Umbilical cord (tissue), 1 donor: ENCODE measurements at regions not wholly inside any gene's neighbourhood (a gene's known extent, or its start where the extent isn't known, plus 50 kb on each side); places are given as distances from the start of the nearest gene placed in this dataset.
"Not testable (repeated sequence)": the region's sequence is repeated elsewhere in the genome, so short reads cannot be mapped to it uniquely, and the experiment has no call there.

Experiments
- DNase-seq: peaks from one replicate; pipeline ENCODE4 v3.0.0-alpha.2; 2015; ENCODE audit warnings: low spot score

DNA sequence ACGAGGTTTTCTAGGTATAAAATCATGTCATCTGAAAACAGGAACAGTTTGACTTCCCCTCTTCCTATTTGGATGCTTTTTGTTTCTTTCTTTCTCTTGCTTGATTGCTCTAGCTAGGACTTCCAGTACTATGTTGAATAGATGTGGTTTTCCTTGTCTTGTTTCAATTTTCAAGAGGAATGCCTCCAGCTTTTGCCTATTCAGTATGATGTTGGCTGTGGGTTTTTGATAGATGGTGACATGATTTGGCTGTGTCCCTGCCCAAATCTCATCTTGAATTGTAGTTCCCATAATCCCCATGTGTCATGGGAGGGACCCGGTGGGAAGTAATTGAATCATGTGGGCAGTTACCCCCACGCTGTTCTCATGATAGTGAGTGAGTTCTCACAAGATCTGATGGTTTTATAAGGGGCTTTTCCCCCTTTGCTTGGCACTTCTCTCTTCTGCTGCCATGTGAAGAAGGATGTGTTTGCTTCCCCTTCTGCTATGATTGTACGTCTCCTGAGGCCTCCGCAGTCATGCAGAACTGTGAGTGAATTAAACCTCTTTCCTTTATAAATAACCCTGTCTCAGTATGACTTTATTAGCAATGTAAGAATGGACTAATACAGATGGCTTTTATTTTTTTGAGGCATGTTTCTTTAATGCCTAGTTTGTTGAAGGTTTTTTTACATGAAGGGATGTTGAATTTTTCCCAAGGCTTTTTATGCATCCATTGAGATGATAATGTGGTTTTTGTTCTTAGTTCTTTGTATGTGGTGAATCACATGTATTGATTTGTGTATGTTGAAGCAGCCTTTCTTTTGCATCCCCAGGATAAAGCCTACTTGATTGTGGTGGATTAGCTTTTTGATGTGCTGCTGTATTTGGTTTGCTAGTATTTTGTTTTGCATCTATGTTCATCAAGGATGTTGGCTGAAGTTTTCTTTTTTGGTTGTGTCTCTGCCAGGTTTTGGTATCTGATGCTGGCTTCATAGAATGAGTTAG is 239.1 kb downstream of the THBS2 start:
- no peak for DNase-seq

DNA sequence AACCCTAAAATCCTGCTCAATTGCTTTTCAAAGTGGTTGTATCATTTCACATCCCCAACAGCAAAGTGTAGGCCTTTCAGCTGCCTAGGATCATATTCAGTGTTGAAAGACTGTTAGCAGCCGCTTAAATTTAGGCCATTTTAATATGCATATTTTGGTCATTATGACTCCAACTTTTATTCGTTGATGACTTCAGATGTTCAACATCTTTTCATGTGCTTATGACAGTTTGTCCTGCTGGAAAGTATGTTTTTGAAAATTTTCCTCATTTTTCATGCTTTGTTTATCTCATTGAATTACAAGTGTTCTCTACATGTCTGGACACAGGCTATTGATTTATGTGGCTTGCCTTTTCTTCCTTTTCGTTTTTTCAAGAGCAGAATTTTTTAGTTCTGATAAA is 244.0 kb downstream of the THBS2 start:
- no peak for DNase-seq

- DNase-seq, result no peak
These were observed 244.9 kb downstream of the THBS2 start for GRCh38 chr6:169008641-169009257.

GRCh38 chr6:169005166-169005565 is 248.5 kb downstream of the THBS2 start:
- DNase-seq, result no peak

DNA sequence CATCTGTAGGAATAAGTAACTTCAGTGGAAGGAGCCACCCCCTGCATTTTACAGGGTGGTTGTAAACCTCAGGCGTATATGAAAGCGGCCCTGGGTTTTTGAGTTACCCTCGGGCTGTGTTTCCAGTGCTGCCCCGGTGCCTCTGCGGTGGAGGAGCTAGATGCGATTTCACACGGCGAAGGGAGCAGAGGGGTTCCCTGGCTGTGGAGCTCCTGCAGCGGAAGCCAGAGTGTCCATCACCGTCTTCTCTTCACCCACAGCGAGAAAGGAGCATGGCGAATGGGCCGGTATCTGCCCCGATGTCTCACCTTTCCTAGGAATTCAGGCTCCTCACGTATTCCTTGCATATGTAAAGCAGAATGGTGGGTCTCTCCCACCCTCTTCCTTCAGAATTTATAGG is 253.6 kb downstream of the THBS2 start:
- no peak for DNase-seq

DNA sequence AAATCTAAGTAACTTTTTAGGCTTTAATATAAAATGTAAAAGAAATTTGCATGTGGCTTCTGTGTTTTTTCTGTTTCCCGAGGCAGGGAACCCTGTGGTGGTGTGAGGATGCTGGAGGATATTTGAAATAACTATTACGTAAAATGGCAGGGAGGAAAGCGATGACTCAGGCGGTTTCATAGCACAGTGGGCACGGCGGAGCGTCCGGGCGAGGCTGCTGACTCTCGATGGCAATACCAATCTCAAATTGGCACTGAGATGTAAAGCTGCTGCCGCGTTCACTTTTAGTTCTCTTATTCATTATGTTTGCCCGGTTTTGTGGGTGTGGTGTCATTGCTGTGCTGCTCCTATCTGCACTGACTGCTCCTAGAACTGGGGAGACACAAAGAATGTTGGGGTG is 254.3 kb downstream of the THBS2 start:
- DNase-seq, result no peak

GRCh38 chr6:168996356-168996625 is 257.4 kb downstream of the THBS2 start:
- no peak for DNase-seq

GRCh38 chr6:168995526-168996355 is 257.9 kb downstream of the THBS2 start:
- DNase-seq, result no peak

DNA sequence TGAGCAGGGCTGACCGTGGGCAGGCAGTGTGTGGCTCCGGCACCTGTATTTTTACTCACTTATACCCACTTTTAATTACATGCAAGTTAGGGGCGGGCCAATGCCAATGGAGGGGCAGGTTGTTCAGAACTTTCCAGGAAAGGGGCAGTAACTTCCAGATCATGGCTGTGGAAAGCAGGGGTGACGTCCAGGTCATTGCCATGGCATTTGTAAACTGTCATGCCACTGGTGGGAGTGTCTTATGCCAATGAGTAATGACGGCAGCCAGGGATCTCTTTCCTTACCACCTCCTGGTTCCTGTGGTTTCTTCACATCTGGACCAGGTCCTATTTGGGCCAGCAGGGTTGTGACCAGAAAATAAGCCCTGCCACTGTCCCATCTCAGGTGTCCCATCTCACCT is 258.7 kb downstream of the THBS2 start:
- no peak for DNase-seq

GRCh38 chr6:168992446-168993144 is 261.1 kb downstream of the THBS2 start:
- DNase-seq, result no peak

DNA sequence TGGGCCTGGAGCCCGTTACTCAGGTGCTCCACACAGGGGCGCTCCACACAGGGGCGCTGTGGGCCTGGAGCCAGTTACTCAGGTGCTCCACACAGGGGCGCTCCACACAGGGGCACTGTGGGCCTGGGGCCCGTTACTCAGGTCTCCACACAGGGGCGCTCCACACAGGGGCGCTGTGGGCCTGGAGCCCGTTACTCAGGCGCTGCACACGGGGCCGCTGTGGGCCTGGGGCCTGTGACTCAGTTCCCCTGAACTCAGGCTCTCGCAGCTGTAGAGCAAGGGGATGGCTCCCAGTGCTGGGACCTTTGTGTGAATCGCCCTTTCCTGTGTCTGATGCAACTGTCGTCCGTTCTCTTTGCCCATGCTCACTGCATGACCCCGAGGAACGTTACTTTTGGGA is 262.0 kb downstream of the THBS2 start:
- DNase-seq, result not testable (repeated sequence)

DNA sequence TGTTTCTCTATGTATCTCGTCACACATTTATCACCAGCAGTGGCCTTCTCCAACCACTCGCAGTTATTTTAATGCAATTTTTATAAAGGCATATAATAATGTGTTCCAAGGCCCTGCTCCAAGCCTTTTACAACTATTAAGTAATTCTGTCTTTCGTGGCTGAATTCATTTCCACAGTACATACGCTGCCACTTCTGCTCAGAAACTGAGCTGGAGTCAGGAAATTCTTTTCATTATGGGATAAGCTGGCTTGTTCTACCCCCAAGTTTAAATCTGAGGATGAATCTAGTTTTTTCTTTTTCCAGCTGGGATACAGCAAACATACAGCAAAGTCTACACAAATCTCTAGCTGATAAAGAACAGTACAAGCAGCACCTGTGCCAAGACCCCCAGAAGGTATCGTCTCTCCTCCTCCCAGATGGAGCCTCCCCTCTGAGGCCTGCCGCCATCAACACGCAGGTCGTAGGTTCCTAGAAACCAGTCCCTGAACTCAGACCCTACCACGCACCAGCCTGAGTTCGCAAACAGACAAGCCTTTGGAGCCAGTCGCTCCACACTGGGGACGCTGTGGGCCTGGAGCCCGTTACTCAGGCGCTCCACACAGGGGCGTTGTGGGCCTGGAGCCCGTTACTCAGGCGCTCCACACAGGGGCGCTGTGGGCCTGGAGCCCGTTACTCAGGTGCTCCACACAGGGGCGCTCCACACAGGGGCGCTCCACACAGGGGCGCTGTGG is 263.5 kb downstream of the THBS2 start:
- DNase-seq, result peak; percentile 78

- peak; percentile 50 for DNase-seq
These were observed 264.2 kb downstream of the THBS2 start for GRCh38 chr6:168989421-168989820.

- DNase-seq, result peak; percentile 59
These were observed 264.8 kb downstream of the THBS2 start for GRCh38 chr6:168988801-168989200.

DNA sequence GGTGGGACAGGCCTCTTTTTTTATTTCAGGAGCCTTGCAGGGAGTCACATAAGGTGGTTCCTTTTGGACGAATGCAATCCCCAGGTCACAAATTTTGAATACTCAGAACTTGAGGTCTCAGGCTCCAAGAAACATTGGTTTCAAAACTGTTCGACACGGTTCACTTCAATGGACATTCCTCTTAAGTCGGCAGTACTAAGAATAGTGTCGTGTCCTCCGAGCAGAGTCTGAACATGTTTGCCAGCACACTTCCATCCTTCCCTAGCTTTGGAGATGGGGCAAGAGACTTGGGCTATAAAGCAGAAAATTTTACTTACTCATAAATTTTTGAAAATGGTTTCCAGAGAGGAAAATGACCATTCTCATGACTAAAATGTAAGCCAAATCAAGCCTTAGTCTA is 265.4 kb downstream of the THBS2 start:
- no peak for DNase-seq

DNA sequence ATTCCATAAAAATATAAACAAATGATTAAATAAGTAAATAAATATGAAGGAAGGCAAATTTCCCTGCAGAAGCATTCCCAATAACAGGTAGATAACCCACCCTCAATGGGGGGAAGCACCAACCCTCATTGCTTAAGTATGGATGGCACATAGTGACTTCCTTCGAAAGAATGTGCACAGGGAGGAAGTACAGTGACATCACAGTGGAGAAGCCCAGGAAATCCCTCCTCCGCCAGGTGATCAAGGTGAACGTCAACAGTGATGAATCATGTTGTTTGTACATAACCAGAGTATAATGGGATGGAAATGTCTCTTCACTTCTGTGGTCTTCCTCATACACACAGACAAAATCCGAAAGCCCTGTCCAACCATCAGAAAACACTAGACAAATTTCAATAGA is 267.9 kb downstream of the THBS2 start:
- no peak for DNase-seq

GRCh38 chr6:168983925-168984324 is 269.7 kb downstream of the THBS2 start:
- no peak for DNase-seq

- no peak for DNase-seq
These were observed 272.5 kb downstream of the THBS2 start for GRCh38 chr6:168981187-168981586.

DNA sequence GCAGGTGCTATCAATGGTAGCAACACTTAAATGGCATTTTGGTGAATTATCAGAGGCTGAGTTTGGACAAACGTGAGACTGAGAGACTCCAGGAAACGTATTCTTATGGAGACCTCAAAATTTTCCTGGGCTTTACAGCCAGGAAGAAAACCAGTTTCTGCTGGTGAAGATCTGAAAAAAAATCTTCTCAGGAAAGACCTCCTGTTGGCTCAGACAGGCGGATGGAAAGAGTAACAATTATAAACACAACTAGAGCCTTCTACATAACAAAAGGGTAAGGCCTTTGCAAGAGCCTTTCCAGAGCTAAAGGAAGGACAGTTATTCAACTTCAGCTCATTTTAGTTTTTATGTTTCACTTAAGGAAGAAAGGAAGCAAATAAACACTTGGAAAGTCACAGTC is 274.4 kb downstream of the THBS2 start:
- no peak for DNase-seq

DNA sequence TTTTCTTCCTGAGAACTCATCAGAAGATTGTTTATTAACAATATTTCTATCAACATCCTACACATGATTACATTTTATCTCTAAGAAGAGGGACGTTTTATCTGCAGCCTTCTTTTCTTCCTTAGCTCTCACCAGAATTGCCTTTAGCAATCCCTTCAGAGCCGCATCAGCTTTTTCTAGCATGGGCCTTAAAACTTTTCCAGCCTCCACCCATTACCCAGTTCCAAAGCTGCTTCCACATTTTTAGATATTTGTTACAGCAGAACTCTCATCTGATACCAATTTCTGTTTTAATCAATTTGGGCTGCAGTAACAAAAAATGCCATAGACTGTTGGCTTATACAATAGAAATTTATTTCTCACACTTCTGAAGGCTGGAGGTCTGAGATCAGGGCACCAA is 281.5 kb downstream of the THBS2 start:
- peak; percentile 64 for DNase-seq

DNA sequence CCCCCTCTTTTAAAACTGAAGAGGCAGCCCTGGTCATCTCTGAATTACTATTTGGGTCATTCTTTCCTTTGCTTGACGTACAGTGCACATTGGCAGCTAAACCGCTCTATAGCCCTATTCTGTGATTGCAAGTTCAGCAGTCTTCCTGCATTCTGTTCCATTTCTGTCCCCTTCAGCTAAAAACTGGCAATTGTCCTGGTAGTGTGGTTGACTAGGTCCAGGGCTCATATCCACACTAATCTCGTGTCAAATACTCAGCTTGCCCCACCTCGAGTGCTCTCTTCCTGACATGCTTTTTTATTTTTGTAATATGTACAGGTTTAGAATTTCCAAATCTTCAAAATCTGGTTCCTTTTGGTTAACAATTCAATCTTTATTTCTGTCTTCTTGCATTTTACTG is 282.1 kb downstream of the THBS2 start:
- DNase-seq, result peak; percentile 35
